GM19238 (cell line): ENCODE measurements at regions not wholly inside any gene's neighbourhood (a gene's known extent, or its start where the extent isn't known, plus 50 kb on each side); places are given as distances from the start of the nearest gene placed in this dataset.

Source experiments
- DNase-seq: peaks from one replicate; pipeline ENCODE4 v3.0.0; 2011; ENCODE audit warnings: low spot score; ENCODE audit not compliant: insufficient read length

GRCh38 chr5:74198156-74198555 lies 442.4 kb downstream of the ENC1 start:
- no peak for DNase-seq

- no peak for DNase-seq
Observed at GRCh38 chr5:74196233-74196632, 444.3 kb downstream of the ENC1 start.

DNA sequence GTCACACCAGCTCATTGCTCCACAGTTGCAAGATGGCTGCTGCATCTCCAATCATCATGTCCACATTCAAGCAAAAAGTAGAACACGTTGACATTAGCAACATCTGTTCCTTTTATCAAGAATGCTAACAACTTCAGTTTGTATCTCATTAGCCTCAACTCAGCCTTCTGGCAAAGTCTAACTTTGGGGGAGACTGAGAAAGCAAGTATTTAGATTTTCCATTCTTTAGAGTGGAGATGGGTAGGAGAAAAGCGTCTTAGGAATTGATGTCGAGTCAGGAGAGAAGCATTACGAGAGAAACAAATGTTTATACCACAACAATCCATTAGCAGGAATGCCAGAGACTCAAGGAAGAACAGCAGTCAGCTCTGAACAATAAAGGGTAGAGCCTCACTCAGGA lies 446.3 kb downstream of the ENC1 start:
- DNase-seq: no peak

GRCh38 chr5:74192606-74193299 lies 447.8 kb downstream of the ENC1 start:
- no peak for DNase-seq

DNA sequence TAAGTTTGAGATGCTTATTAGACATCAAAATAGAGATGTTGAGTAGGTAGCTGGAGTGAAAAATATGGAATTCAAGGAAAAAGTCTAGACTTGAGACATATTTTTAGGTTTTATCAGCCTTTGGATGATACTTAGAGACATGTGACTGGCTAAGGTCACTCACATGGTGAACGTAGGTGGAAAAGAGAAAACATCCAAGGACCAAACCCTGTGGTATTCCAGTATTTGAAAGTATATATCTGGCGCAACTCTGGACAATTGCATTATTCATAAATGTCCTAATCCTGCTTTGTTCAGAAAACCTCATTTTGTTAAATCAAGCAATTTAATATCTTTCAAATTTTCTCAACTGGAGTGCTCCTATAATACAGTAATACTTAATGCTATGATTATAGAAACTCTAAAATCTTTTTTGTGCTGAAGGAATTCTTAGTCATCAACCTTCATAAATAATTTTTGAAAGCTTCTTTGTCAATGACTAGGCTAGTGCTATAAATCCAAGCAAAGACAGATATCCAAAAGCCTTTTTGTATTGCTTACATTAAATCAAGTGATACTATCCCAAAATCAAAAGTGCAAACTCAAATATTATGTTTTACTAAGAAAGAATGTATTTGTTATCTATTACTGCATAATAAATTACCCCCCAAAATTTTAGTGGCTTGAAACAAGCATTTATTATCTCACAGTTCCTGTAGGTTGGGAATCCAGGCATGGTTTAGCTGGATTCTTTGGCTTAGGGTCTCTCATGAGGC lies 452.0 kb downstream of the ENC1 start:
- DNase-seq: no peak

DNA sequence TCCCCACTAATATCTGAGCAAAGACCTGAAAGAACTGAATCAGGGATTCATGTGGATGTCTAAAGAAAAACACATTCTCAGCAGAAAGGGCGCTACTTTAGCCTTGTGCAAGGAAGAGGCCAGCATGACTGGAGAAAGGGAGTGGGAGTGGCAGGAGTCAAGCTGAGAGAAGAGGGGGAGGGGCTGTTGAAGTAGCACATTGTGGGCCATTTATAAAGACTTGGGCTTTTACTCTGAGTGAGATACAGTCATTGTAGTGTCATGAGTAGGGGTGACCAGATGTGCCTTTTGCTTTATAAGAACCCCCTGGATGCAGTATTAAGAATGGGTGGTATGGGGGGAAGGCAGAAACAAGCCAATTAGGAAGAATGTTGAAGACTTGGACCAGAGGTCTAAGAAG lies 452.8 kb downstream of the ENC1 start:
- no peak for DNase-seq

- DNase-seq: no peak
Observed at GRCh38 chr5:74186356-74187315, 453.9 kb downstream of the ENC1 start.

- no peak for DNase-seq
Observed at GRCh38 chr5:74185599-74185998, 454.9 kb downstream of the ENC1 start.

DNA sequence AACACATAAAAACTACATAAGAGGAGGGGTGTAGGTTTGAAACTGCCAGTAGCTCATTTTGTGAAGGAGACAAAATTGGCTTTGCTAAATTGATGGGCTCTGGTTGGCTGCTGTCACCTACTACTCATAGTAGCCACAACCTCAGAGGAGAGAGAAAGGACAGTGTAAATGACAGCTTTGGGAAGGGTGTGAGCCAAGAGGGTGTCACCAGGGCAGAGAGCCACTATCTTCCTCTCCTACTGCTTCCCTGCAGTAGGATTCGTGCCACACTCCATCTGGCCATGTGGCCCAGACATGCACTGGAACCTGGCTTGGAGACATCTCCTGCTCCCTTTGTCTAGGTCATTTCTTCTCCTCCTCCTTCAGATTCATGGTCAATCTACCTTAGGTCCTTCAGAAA lies 455.9 kb downstream of the ENC1 start:
- no peak for DNase-seq

GRCh38 chr5:74183041-74183440 lies 457.5 kb downstream of the ENC1 start:
- DNase-seq: no peak

- DNase-seq: no peak
Observed at GRCh38 chr5:74182603-74183002, 457.9 kb downstream of the ENC1 start.

GRCh38 chr5:74179701-74180100 lies 460.8 kb downstream of the ENC1 start:
- no peak for DNase-seq

- DNase-seq: no peak
Observed at GRCh38 chr5:74179179-74179578, 461.3 kb downstream of the ENC1 start.

- DNase-seq: no peak
Observed at GRCh38 chr5:74177961-74178360, 462.6 kb downstream of the ENC1 start.

- no peak for DNase-seq
Observed at GRCh38 chr5:74174366-74174765, 466.2 kb downstream of the ENC1 start.

DNA sequence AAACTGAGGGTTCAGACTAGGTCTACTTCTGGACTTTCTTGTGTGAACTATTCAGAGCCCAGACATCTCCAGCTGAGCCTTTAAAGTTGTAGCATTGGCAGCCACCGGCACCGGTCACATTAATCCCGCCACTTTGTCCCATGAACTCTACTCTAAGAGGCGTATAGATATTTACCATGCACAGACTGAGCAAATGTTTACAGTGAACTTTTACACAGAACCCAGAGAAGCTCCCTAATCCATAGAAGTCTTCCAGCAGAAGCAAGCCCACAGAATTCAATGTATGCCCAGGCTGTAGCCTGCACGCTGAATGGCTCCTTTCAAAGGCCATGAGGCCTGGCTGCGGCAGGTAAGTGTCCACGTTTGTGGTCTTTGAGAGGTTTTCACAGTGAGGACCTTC lies 466.9 kb downstream of the ENC1 start:
- no peak for DNase-seq

- no peak for DNase-seq
Observed at GRCh38 chr5:74173241-74173640, 467.3 kb downstream of the ENC1 start.

GRCh38 chr5:74169701-74170100 lies 470.8 kb downstream of the ENC1 start:
- DNase-seq: no peak

- no peak for DNase-seq
Observed at GRCh38 chr5:74167930-74168315, 472.6 kb downstream of the ENC1 start.

DNA sequence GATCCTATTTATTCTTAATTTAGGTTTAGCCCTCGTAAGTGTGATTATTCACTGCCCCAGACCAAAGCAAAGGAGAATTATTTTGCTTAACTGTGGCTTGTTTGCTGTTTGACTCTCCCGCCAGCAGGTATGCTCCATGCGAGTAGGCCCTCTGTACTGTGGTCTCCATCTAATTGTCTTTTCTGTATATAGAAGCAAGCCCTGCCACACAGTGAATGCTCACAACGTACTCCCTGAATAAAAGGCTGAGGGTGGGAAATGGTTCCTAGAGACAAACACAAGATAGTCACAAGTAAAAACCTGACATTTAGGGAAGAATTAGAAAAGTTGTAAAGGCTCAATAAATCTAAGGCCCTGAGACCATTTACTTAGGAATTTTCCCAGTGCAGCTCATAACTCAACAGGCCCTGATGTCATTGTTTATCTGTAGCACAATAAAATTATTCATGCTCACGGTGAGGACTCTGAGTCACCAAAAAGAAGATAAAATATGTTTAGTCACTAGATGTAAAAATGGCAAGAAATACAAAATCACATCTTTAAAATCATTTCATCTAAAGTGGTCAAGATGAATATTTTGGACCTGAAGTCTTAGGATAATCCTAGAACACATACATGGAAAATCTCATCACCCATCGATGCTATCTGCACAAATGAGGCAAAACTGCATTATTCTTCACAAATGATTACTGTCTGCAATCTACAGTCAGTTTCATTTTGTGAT lies 473.2 kb downstream of the ENC1 start:
- DNase-seq: no peak

DNA sequence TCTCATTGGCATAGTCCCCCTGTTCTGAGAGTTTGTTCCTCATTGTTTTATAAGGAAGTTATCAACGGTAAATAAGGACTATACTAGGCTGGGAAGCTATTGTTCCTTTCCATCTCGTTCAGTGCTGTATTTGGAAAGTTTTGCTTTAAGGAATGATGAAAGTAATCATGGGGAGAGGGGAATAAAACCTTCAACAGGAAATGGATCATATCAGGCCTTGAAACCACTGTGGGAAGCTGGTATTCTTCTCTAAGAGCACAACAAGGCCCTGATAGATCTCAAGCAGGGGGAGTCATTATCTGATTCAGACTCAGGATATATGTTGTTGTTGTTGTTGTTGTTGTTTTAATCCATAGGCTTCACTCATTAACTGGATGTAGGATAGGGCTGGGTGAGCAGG lies 474.5 kb downstream of the ENC1 start:
- no peak for DNase-seq
